Stomach (tissue), 4 donors: ENCODE measurements at regions not wholly inside any gene's neighbourhood (a gene's known extent, or its start where the extent isn't known, plus 50 kb on each side); places are given as distances from the start of the nearest gene placed in this dataset.

Source experiments
- POLR2A ChIP-seq, 4 donors: fragments of 450-650 bp; IDR thresholded peaks; one replicate each; pipeline ENCODE4 v1.6.1; 2016; ENCODE audit warnings: antibody characterized with exemption in 4 of 4, control low read depth in 2 of 4, mild to moderate bottlenecking in 1 of 4, moderate library complexity in 1 of 4
- TF ChIP-seq, protein P1 (sequence below), 7 experiments: fragments of 450-650 bp in 4 of 7; fragments of 200-600 bp in 3 of 7; sonication (generic) in 3 of 7; IDR thresholded peaks; one replicate each; pipeline ENCODE4 v1.5.1; 2016 to 2019; ENCODE audit warnings: antibody characterized with exemption in 7 of 7, control low read depth in 2 of 7, mild to moderate bottlenecking in 1 of 7

DNA sequence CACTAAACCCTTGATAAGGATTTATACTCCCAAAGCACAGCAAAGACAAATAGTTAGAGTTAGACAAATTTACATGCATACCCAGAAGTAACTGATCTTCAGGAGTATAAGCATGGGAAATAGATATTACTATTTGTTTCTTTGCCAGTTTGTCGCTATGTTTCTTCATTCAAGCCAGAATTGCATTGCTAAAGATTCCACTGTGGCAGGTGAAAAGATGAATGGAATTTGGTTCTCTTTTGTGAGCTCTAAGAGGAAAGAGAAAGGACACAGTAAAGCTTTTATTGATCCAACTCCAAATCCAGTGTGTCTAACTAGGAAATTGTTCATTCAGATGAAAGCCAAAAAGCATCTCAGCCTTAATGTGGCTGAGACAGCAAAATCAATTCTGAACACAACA, 292.3 kb upstream of the SPRY2 start:
- TF ChIP-seq, protein P1, sequence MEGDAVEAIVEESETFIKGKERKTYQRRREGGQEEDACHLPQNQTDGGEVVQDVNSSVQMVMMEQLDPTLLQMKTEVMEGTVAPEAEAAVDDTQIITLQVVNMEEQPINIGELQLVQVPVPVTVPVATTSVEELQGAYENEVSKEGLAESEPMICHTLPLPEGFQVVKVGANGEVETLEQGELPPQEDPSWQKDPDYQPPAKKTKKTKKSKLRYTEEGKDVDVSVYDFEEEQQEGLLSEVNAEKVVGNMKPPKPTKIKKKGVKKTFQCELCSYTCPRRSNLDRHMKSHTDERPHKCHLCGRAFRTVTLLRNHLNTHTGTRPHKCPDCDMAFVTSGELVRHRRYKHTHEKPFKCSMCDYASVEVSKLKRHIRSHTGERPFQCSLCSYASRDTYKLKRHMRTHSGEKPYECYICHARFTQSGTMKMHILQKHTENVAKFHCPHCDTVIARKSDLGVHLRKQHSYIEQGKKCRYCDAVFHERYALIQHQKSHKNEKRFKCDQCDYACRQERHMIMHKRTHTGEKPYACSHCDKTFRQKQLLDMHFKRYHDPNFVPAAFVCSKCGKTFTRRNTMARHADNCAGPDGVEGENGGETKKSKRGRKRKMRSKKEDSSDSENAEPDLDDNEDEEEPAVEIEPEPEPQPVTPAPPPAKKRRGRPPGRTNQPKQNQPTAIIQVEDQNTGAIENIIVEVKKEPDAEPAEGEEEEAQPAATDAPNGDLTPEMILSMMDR (IDR thresholded peaks at IDR 0.05): no peak
- no peak for TF ChIP-seq POLR2A (IDR thresholded peaks at IDR 0.05)
